Activated CD4-positive, alpha-beta T cell treated with anti-CD3 and anti-CD28 coated beads, Interleukin-2, amount 50 U/mL, for 16 hours (primary cell): ENCODE measurements at regions not wholly inside any gene's neighbourhood (a gene's known extent, or its start where the extent isn't known, plus 50 kb on each side); places are given as distances from the start of the nearest gene placed in this dataset.

Experiments used
- DNase-seq: peaks from one replicate; pipeline ENCODE4 v3.0.0-alpha.2; 2020

DNA sequence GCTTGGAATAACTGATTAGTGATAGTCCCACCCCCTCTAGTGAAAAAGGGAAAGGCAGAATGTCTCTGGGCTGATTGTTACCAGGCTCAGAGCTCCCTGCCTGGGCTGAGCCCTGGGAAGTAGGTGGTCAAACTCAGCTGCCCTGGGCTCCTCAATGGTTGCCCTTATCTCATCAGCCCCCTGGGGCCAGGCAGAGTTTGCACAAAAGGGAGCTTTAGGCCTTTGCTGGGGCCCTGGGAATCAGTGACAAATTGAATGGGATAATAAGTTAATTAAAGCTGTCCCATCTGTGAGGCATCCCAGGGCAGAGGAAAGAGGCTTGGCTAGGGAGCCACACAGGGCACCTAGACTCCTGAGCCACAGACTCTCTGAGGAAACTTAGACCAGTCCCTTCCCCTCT, 89.0 kb downstream of the EFNB1 start:
- no peak for DNase-seq

DNA sequence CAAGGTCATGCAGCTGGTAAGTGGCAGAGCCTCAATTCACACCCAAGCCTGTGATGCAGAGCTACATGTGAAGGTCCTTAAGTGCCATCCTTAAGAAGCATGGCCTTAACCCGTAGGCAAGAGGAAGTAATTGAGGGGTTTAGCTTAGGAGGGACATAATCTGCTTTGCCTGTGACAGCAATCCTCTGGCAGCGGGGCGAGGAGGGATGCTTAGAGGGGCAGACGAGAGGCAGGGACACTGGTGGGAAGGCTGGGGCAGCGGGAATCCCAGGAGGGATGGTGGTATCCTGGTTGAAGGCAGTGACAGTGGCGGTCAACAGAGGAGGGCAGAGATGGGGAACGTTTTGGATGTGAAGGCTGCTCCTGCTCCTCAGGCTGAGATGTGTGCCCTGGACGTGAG, 88.1 kb downstream of the EFNB1 start:
- no peak for DNase-seq

DNA sequence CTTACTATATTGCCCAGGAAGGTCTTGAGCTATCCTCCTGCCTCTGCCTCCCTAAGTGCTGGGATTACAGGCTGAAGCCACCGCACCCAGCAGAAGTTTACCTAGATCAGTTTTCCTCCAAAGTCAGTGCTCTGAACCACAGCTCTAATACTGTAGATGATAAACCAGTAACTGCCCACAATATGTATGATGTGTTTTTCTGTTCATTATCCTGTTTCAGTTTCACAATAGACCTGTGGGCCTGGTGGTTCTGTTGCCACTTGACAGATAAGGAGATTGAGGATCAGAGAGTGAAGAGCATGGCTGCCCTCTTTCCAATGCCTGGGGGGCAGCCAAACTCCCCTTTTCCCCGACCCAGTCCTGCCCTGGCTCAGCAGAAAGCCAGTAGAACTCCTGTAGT, 87.0 kb downstream of the EFNB1 start:
- no peak for DNase-seq

DNA sequence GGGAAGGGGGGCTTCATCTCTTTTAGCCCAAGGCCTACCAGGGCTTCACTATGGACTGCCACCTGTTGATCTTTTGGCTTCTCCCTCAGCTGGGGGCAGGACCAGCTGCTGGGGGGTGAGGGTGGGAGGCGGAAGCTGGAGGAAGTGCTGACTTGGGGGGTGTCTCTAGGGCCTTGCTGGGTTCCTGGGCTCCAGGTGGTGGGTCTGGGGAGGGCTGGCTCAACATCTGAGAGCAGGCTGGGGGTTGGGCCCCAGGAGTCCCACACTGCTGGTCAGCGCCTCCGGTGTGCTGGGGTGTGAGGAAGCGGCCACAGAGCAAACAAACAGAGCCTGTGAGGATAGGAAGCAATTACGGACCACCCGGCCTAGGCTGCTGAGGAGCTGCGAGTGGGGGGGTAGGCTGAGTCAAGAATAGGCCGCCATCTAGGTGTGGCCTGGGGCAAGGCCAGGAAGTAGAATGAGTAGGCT, 85.7 kb downstream of the EFNB1 start:
- DNase-seq, result no peak

DNA sequence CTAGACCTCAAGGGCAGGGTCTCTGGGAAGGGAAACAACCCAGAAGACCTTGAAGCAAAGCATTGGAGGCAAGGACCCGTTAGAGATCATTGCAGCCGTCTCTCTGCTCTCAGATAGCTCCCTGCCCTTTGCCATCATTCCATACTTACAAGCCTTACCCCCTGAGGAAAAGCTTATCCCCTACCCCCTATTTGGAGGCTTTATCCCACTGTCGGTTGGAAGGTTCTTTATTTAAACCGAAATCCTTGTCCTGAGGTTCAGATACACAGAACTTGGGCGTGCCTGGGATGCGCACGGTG, 84.4 kb downstream of the EFNB1 start:
- DNase-seq, result no peak

DNA sequence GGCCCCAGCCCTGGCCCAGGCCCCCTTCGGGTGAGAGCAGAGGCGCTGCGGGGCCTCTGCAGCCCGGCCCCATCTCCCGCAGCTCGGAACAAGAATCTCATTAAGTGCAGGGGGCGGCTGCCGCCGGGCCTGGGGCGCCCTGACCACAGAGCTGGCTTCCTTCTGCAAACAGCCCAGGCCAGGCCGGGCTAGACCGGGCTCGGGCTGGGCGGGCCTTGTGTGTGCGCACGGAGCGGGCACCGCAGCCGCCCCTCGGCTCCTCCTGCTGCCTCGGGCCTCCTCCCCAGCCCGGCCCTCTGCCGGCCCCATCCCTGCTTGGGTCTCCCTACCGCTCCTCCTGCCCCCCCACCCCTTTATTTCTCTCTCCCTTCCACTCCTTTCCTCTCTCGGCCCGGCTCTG, 83.3 kb downstream of the EFNB1 start:
- DNase-seq, result no peak

DNA sequence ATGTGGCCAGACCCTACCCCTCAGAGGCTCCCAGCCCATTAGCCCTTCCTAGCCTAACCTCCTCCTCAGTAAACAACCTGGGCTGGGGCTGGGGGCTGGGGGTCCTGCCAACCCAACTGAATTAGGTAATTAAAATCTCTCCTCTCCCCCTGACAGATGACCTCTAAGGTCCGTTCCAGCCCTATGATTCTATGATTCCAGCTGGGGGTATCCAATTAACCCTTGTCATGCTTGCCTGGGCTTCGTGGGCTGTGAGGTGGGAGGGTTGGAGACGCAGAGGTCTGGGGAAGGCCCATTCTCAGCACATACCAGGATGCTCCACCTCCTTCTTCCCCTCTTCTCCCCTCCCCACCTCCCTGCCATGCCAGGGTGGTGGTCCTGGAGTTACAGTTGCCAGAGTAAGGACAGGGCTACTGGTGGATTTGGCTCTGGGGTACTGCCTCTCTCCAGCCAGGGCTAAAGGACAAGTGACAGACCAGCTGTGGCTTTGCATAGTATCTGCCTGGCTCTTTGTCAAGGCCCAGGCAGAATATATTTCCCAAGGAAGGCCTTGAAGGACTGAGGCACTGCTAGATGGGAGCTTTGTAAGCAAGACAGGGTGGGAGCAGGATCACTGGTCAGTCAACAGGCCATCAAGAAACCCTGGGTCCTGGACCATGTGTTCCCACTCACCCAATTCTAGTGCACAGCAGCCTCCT, 82.1 kb downstream of the EFNB1 start:
- no peak for DNase-seq

DNA sequence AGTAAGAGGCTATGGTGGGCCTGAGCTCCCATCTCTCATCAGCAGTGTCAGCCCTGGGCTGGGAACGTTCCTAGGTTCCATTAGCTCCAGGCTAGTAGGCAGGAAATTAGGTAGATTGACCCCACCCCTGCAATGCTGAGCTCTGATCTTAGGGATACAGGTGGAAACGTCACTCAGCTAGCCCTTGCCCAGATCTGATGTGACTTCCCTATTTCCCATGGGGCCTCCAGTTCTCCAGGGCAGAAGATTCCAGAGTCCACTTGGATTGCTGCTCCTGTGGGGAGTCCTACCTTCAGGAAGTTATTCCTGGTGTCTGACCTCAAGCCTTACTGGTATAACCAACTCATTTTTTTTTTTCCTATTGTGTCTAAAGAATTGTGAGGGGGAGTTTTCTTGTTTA, 81.1 kb downstream of the EFNB1 start:
- no peak for DNase-seq

DNA sequence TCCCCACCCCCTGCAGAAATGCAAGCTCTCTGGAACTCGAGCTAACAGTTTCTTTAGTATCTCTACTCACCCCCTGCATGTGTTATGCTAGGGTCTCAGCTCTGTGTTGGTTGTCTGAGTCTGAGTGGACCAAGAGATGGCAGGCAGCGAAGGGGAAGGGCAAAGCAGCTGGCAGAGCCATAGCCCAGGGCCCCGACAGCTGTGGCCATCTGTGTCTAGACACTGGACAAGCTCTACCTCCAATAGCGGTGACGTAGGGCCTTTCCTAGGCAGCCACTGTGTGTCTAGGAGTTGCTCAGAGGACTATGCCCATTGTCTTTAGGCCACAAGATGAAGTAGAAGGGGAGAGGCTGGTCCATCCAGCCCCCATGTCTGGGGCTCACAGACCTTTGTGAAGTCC, 79.2 kb downstream of the EFNB1 start:
- no peak for DNase-seq

DNA sequence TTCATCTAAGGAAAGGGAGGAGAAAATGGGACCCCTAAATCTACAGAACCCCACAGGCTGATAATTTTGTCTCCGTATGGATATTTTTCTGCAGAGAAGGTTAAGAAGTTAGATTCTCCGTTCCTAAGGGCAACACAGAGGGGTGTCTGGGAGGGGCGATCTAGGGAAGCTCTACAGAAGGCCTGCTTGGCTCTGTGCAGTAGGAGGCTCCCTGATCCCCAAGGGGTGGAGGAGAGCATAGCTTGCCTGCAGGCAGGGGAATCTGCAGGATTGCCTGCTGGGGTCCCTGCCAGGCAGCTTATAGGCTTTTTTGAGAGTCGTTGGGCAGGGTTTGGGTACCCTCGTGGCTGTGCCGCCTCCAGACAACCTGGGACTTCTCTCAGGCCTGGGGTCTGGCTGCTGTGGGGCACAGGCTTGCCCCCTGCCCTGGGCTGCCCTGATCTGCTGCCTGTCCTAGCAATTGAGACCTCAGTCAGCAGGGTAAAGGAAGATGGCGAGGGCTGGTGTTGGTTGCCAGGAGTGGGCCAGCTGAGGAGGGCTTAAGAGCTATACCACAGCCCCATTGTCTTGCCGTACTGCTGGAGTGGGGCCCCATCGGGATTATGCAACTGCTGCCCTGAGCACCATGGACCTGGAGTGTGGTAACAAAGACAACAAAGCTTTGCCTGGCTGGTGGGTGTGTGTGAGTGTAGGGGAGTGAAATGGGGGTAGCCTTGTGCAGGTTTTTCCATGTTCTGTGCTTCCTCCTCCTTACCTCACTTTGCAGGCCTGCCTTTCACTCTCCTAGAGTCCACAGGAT, 74.1 kb downstream of the EFNB1 start:
- DNase-seq, result no peak

DNA sequence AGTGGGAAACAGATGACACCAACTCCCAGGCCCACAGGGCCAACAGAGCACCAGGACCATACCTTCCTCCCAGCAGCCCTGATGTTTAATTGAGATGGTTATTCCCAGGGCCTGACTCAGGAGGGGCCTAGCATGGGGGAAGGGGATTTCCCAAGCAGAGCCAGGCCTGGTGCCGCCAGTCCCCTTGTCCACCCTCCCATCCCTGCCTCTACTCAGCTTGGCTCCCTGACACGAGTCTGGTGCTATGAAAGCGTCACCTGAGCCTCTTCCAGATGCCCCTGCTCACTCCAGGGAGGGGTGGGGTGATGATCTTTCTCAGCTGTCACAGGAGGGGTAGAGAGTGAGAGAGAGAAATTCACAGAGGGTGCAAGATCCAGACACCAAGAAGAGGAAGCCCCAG, 72.7 kb downstream of the EFNB1 start:
- no peak for DNase-seq

DNA sequence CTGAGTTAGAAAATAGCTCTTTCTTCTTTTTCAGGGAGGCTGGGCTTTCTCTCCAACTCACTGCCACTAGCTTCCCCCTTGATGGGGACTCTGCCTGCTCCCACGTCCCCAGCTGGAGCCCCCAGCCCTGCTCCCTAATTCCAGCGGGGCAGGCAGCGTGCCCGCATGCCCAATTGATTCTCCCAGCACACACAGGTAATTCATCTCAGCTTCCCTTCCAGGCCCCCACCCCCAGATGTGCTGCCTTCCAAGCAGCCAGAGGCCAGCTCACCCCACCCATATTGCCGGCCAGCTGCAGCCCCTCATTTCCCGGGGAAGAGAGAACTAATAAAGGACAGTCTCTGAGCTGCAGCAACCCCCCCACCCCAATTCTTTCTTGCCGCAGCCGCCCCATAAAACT, 69.8 kb downstream of the EFNB1 start:
- no peak for DNase-seq

DNA sequence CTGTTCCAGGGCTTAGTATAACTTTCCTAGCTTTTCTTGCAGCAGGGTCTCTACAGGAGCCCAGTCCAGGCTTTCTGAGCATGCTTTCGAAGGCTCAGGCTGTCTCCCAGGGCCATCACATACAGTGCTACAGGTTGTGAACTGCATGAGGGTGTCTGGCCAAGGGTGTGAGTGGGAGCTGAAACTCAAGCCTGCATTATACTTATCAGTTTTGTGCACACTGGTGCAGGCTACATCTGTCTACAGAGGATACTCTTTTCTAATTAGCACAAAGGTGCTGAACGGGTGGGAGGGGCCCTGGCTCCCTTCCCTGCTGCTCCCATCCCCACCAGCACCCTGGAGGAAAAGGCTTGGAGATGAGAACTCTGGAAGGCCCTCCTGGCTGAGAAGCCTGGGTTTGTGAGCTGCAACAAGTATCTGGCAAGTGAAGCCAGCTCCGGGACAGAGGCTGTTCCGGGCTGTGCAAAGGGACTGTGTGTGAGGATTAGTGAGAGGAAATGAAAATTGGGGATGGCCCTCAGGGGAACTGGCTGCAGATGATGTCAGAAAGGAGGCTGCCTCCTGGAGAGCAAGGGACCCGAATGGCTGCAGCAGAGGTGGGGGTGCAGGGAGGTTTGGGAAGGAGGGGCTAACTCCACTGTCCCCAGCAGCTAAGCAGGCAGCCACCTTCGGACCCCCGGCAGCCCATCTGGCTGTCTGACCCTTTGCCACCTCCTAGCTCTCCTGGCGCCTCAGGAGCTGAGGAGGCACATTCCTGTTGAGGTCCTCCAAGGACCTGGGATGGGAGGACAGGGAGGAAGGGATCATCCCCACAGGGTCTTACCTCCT, 68.5 kb downstream of the EFNB1 start:
- DNase-seq, result no peak

DNA sequence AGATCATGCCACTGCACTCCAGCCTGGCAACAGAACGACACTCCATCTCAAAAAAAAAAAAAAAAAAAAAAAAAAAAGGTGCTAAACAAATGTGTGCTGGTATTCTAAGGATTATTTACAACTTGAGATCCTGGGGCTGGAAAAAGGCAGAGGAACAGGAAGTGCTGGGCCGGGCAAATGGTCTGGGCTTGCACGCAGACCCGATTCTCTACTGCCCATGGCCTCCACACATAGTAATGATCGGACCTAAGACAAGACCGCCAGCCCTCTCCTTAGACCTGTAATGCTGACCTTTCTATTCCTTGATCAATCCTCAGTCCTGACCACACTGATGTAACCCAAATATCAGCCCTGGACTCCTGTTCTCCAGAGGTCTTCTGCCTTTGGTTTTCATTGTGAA, 67.8 kb downstream of the EFNB1 start:
- DNase-seq, result no peak

DNA sequence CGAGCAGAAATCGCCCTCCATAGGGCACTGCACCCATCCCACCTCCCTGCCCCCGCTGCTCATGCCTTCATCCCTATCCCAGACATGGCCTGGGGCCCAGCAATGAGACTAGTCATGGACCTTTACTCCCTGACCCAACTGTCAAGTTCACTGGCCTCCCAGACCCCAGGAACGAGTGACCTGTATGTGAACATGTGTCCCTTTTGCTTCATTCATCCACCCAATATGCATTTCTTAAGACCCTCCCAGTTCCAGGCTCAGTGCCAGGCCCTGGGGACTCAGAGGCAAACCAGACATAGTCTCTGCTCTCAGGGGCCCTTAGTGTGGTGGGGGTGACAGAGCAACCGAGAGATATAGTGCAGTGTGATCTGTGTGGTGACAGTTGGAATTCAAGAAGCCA, 67.0 kb downstream of the EFNB1 start:
- DNase-seq, result no peak

DNA sequence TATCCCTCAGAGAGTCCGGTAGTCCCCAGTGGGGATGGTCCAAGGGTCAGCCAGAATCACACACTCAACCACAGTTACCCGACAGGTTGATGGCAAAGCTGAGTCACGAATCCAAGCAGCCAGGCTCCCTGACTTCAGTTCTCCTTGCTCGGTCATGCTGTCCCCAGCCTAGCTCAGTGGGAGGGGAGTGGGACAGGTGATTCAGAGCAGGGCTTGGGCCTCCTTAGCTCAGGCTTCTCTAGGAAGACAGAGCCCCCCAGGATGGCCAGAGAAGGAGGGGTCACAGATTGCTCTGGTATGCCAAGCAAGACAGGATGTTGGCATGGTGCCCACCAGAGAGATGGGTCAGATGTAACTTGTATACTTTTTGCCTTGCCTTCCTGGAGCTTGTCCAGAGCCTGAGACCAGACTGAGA, 66.5 kb downstream of the EFNB1 start:
- no peak for DNase-seq

DNA sequence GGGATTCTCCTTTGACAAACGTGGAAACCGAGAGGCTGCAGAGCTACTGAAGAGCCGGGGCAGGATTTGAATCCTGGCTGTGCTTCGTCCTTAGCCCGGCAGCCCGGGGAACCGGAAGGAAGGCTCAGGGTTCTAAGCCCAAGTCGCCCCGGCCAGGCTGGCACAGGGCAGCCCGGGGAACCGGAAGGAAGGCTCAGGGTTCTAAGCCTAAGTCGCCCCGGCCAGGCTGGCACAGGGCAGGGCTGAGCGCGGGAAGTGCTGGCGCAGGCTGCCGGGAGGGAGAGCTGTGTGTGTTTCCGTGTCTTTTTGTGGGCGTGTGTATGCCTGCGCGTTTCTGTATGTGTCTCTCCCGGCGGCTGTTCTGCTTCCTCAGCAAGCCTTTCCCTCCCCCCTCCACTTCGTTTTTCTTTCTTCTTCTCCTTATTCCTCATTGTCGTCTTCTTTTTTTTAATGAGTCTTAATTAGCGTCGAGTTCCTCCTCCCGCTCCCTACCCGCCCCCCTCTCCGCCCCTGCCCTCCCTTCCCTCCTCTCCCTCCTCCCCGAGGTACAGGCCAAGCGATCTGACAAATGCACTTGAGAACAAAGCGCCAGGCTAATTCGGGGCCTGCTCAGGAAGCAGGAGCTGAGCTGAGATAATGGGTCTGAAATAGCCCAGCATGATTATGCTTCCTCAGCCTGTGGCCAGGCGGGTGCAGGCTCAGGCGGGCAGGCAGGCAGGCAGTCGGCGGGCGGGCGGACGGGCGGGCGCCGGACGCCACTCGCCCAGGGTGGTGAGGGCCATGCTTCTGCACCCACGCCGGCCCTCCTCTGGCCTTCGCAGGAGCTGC, 65.9 kb downstream of the EFNB1 start:
- peak; percentile 2 for DNase-seq

DNA sequence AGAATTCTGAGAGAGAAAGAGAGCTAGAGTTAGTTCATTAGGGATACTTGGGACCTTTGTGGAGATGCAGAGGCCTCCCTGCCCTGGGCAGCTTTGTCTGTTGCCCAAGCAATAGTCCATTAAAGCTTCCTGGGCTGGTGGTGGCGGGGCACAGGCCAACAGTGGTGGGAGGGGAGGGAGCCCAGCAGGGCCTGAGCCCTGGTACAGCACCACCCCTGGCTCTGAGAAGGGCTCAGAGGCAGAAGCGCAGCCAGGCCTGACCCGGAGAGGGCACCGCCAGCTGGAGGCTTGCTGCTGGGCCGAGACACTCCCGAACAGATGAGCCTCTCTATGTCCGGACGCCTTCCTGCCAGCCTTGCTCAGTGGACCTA, 65.3 kb downstream of the EFNB1 start:
- DNase-seq, result no peak

DNA sequence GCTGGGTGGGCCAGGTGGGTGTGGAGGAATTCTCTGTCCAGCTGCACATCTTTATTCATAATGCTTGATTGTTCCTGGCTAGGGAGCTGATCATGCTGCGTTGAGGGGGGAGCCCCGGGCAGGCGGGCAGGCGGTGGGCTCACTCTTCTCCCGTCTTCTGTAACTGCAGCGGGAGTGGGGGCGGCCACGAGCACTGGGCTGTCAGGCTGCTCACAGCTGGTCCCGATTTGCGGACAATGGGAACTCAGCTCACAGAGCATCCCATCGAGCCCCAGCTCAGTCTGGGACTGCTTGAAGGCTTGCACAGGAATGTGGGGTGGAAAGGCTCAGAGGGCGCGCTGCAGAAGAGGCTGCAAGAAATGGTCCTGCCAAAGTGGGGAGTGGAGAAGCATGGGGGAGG, 63.8 kb downstream of the EFNB1 start:
- no peak for DNase-seq

DNA sequence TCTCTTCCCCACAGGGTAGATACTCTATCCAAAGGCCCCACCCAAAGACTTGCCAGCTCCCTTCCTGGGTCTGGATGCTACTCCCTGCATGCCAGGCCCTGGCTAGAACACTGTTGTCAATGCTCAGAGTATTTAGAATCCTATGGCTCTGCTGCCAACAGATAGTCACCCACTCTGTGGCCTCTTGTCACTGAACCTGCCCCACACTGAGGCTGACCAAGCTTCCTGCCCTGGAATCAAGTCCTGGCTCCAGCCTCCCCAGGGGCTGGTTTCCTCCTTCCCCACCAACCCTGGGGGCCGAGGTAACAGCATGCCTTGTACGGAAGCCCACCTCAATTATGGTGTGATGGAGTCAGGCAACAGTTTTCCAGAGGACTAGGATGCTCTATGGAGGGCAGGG, 63.3 kb downstream of the EFNB1 start:
- DNase-seq, result no peak
